SK-N-SH treated with all-trans-retinoic acid at 6 μM for 48 hours (cell line): ENCODE measurements at regions not wholly inside any gene's neighbourhood (a gene's known extent, or its start where the extent isn't known, plus 50 kb on each side); places are given as distances from the start of the nearest gene placed in this dataset.

ENCODE experiments used
- ATAC-seq: fragments of 200-7000 bp; cut with Tn5 transposase; 3 replicates; pipeline ENCODE4 v1.9.1; 2020; ENCODE audit warnings: mild to moderate bottlenecking, moderate library complexity
- ARNTL ChIP-seq: fragments of 450-650 bp; formaldehyde crosslinking; IDR thresholded peaks from 2 replicates; pipeline ENCODE4 v1.5.0; 2020; ENCODE audit warnings: low read depth, mild to moderate bottlenecking, moderate library complexity, borderline replicate concordance
- BACH2 ChIP-seq: fragments of 250-450 bp; sonication (Bioruptor Pico); IDR thresholded peaks from 2 replicates; pipeline ENCODE4 v1.9.0; 2021; ENCODE audit warnings: mild to moderate bottlenecking, borderline replicate concordance
- CREB5 ChIP-seq: fragments of 250-450 bp; sonication (Bioruptor Pico); IDR thresholded peaks from 2 replicates; pipeline ENCODE4 v1.5.1; 2020; ENCODE audit warnings: low read depth, mild to moderate bottlenecking, moderate library complexity
- CSRNP3 ChIP-seq: fragments of 250-450 bp; sonication (Bioruptor Pico); IDR thresholded peaks from 2 replicates; pipeline ENCODE4 v1.5.1; 2021; ENCODE audit warnings: mild to moderate bottlenecking, moderate library complexity
- ESRRG ChIP-seq: fragments of 250-450 bp; sonication (Bioruptor Pico); IDR thresholded peaks from 2 replicates; pipeline ENCODE4 v1.6.1; 2021; ENCODE audit warnings: mild to moderate bottlenecking
- GLIS3 ChIP-seq: fragments of 250-450 bp; sonication (Bioruptor Pico); IDR thresholded peaks from 2 replicates; pipeline ENCODE4 v1.5.0; 2020; ENCODE audit warnings: mild to moderate bottlenecking, moderate library complexity
- ISL1 ChIP-seq: fragments of 250-450 bp; sonication (Bioruptor Pico); IDR thresholded peaks from 2 replicates; pipeline ENCODE4 v2.1.2; 2022; ENCODE audit warnings: mild to moderate bottlenecking, moderate library complexity
- OSR1 ChIP-seq: fragments of 250-450 bp; sonication (Bioruptor Pico); IDR thresholded peaks from 2 replicates; pipeline ENCODE4 v1.8.0; 2022; ENCODE audit warnings: moderate library complexity, mild to moderate bottlenecking, inconsistent platforms
- PATZ1 ChIP-seq: fragments of 250-450 bp; sonication (Bioruptor Pico); IDR thresholded peaks from 2 replicates; pipeline ENCODE4 v1.8.0; 2020; ENCODE audit warnings: mild to moderate bottlenecking, moderate library complexity, borderline replicate concordance
- POU6F1 ChIP-seq: fragments of 250-450 bp; sonication (Bioruptor Pico); IDR thresholded peaks from 2 replicates; pipeline ENCODE4 v1.8.0; 2021; ENCODE audit warnings: low read depth, mild to moderate bottlenecking, moderate library complexity, borderline replicate concordance
- PPARA ChIP-seq: fragments of 250-450 bp; sonication (Bioruptor Pico); IDR thresholded peaks from 2 replicates; pipeline ENCODE4 v1.5.0; 2020; ENCODE audit warnings: mild to moderate bottlenecking, borderline replicate concordance
- TCF4 ChIP-seq: fragments of 250-450 bp; sonication (Bioruptor Pico); IDR thresholded peaks from 2 replicates; pipeline ENCODE4 v1.8.0; 2021; ENCODE audit warnings: mild to moderate bottlenecking, moderate library complexity, borderline replicate concordance
- TOX ChIP-seq: fragments of 250-450 bp; sonication (Bioruptor Pico); IDR thresholded peaks from 2 replicates; pipeline ENCODE4 v1.8.0; 2021; ENCODE audit warnings: mild to moderate bottlenecking, moderate library complexity, borderline replicate concordance
- ZFP3 ChIP-seq: fragments of 250-450 bp; sonication (Bioruptor Pico); IDR thresholded peaks from 2 replicates; pipeline ENCODE4 v1.5.0; 2020; ENCODE audit warnings: mild to moderate bottlenecking, moderate library complexity
- ZNF565 ChIP-seq: fragments of 450-650 bp; formaldehyde crosslinking; conservative IDR thresholded peaks from 2 replicates; pipeline ENCODE4 v1.5.0; 2020; ENCODE audit warnings: low read depth, mild to moderate bottlenecking, moderate library complexity
- ZNF70 ChIP-seq: fragments of 450-650 bp; formaldehyde crosslinking; IDR thresholded peaks from 2 replicates; pipeline ENCODE4 v1.5.0; 2020; ENCODE audit warnings: mild to moderate bottlenecking, moderate library complexity
- ZNF8 ChIP-seq: fragments of 450-650 bp; formaldehyde crosslinking; IDR thresholded peaks from 2 replicates; pipeline ENCODE4 v1.5.0; 2020; ENCODE audit warnings: mild to moderate bottlenecking, moderate library complexity

GRCh38 chr2:53467467-53468180, 300.0 kb upstream of the CHAC2 start:
- no peak for TF ChIP-seq GLIS3
- TF ChIP-seq PATZ1 (CRISPR knock-in tag) = no peak
- no peak for TF ChIP-seq POU6F1 (CRISPR knock-in tag)
- TF ChIP-seq ZNF565 (CRISPR knock-in tag) = no peak
- no peak for TF ChIP-seq CREB5 (CRISPR knock-in tag)
- no peak for TF ChIP-seq ESRRG (CRISPR knock-in tag)
- TF ChIP-seq ZNF8 (CRISPR knock-in tag) = no peak
- TF ChIP-seq TOX = no peak
- TF ChIP-seq ARNTL = no peak
- TF ChIP-seq CSRNP3 (CRISPR knock-in tag) = no peak
- TF ChIP-seq ISL1 (CRISPR knock-in tag) = no peak
- TF ChIP-seq PPARA (CRISPR knock-in tag) = no peak
- no peak for TF ChIP-seq TCF4 (CRISPR knock-in tag)
- TF ChIP-seq ZFP3 (CRISPR knock-in tag) = no peak
- no peak for ATAC-seq

GRCh38 chr2:53463806-53464726, 303.5 kb upstream of the CHAC2 start:
- TF ChIP-seq PPARA (CRISPR knock-in tag) (no peak), BACH2 (CRISPR knock-in tag) (no peak), POU6F1 (CRISPR knock-in tag) (no peak), ZNF565 (CRISPR knock-in tag) (no peak), OSR1 (CRISPR knock-in tag) (no peak)
- no peak for ATAC-seq

- ATAC-seq = no peak
- TF ChIP-seq CSRNP3 (CRISPR knock-in tag) = no peak
- no peak for TF ChIP-seq ZNF70 (CRISPR knock-in tag)
Measured at GRCh38 chr2:53460937-53461336, 306.7 kb upstream of the CHAC2 start.
